Brain microvascular endothelial cell (primary cell): ENCODE measurements at regions not wholly inside any gene's neighbourhood (a gene's known extent, or its start where the extent isn't known, plus 50 kb on each side); places are given as distances from the start of the nearest gene placed in this dataset.

Experiments used
- DNase-seq: peaks from one replicate; pipeline ENCODE4 v3.0.0-alpha.2; 2020
- H3K27ac ChIP-seq: fragments of 250-450 bp; sonication (Bioruptor Pico); 2 replicates; pipeline ENCODE4 v1.5.1; 2020; ENCODE audit warnings: mild to moderate bottlenecking, moderate library complexity
- H3K27me3 ChIP-seq: fragments of 250-450 bp; sonication (Bioruptor Pico); replicated peaks from 2 replicates; pipeline ENCODE4 v1.5.1; 2020; ENCODE audit warnings: mild to moderate bottlenecking
- H3K36me3 ChIP-seq: fragments of 250-450 bp; sonication (Bioruptor Pico); replicated peaks from 2 replicates; pipeline ENCODE4 v1.5.1; 2020; ENCODE audit warnings: mild to moderate bottlenecking
- H3K4me3 ChIP-seq: 2 replicates; pipeline ENCODE4 v1.5.1; 2011; ENCODE audit warnings: low read depth, mild to moderate bottlenecking, control low read depth, low read length, moderate library complexity
- in situ Hi-C: cut with HindIII; loops from 2 replicates; pipeline ENCODE4 v1.10.0; 2017; ENCODE audit warnings: low sequenced_read_pairs, low pct_ligation_motif_present
- TF ChIP-seq, protein P1 (sequence below): IDR thresholded peaks from 2 replicates; pipeline ENCODE4 v1.5.1; 2011; ENCODE audit warnings: low read depth, mild to moderate bottlenecking, moderate library complexity, low read length, control low read depth, inconsistent platforms; ENCODE audit errors: missing control alignments

DNA sequence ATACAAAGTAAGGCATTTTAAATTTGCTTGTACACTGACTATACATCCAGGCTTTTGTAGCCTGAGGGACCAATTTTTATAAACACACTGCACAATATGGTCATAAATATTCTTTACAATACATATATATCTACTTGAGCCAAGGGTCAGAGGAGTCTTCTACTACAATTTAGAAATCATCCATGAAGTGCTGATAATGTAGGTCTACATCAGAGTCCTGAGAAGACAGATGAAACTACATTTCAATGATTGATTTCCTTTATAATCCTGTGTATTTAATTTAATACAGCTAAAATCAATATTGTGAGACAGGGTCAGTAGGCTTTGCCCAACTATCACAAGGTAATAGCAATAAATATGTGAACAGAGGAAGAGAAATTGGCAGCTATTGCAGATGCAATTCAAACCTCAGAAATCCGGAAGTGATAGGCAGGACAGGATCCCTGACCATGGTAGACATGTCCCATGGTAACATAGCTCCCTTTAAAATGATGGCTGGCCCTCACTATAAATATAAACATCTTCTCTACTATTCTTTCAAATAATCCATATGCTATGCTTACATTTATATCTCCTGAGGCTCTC lies 318.0 kb upstream of the POT1 start:
- Histone ChIP-seq H3K36me3 (no peaks in the 10 kb centered on the region), H3K27ac (no peak overlapping the region), H3K4me3 (no peak overlapping the region), H3K27me3 (no peaks in the 10 kb centered on the region)
- in situ Hi-C loops: no loop called here
- DNase-seq: no peak
- TF ChIP-seq, protein P1, sequence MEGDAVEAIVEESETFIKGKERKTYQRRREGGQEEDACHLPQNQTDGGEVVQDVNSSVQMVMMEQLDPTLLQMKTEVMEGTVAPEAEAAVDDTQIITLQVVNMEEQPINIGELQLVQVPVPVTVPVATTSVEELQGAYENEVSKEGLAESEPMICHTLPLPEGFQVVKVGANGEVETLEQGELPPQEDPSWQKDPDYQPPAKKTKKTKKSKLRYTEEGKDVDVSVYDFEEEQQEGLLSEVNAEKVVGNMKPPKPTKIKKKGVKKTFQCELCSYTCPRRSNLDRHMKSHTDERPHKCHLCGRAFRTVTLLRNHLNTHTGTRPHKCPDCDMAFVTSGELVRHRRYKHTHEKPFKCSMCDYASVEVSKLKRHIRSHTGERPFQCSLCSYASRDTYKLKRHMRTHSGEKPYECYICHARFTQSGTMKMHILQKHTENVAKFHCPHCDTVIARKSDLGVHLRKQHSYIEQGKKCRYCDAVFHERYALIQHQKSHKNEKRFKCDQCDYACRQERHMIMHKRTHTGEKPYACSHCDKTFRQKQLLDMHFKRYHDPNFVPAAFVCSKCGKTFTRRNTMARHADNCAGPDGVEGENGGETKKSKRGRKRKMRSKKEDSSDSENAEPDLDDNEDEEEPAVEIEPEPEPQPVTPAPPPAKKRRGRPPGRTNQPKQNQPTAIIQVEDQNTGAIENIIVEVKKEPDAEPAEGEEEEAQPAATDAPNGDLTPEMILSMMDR: no peak

DNA sequence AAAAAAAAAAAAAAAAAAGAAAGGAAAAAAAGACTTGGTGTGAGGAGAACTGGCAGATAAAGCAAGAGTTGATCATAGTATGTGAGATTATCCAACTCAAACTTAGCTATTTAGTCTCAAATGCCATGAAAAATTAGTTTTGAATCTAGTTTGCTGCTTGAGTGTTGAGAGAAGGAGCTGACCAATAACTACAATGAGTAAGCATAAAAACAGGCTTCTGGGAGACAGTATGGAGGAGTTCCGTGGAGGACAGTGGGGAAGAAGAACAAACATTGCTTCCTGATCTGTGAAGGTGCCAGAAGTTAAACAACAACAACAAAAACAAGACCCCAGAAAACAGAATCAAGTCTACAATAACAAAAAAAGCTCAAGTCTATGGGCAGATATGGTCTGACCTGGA lies 317.1 kb upstream of the POT1 start:
- Histone ChIP-seq H3K27me3 (no peaks in the 10 kb centered on the region), H3K36me3 (no peaks in the 10 kb centered on the region), H3K27ac (no peak overlapping the region), H3K4me3 (no peak overlapping the region)
- in situ Hi-C loops: no loop called here
- no peak for DNase-seq
- TF ChIP-seq, protein P1: no peak

GRCh38 chr7:125241548-125241947 lies 311.9 kb upstream of the POT1 start:
- no peaks in the 10 kb centered on the region for H3K36me3 ChIP-seq
- DNase-seq: no peak
- in situ Hi-C loops: no loop called here
- H3K4me3 ChIP-seq: no peak overlapping the region
- H3K27ac ChIP-seq: no peak overlapping the region
- H3K27me3 ChIP-seq: no peaks in the 10 kb centered on the region
- TF ChIP-seq, protein P1: no peak

GRCh38 chr7:125222596-125222995 lies 293.0 kb upstream of the POT1 start:
- TF ChIP-seq, protein P1: no peak
- no peak overlapping the region for H3K27ac ChIP-seq
- no peak for DNase-seq
- no peaks in the 10 kb centered on the region for H3K36me3 ChIP-seq
- no peaks in the 10 kb centered on the region for H3K27me3 ChIP-seq
- no peak overlapping the region for H3K4me3 ChIP-seq
- in situ Hi-C loops: no loop called here

DNA sequence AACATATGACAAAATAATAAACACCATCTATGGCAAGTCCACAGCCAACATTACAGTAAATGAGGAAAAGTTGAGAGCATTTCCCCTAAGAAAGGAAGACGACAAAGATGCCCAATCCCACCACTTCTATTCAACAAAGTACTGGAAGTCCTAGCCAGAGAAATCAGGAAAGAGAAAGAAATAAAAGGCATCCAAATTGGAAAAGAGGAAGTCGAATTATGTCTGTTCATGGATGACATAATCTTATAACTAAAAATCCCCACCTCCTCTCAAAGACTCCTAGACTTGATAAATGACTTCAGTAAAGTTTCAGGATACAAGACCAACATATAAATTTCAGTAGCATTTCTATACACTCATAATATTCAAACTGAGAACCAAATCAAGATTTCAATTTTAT lies 288.5 kb upstream of the POT1 start:
- H3K36me3 ChIP-seq: no peaks in the 10 kb centered on the region
- TF ChIP-seq, protein P1: no peak
- no peak for DNase-seq
- H3K27me3 ChIP-seq: no peaks in the 10 kb centered on the region
- H3K27ac ChIP-seq: no peak overlapping the region
- H3K4me3 ChIP-seq: no peak overlapping the region
- in situ Hi-C loops: no loop called here

DNA sequence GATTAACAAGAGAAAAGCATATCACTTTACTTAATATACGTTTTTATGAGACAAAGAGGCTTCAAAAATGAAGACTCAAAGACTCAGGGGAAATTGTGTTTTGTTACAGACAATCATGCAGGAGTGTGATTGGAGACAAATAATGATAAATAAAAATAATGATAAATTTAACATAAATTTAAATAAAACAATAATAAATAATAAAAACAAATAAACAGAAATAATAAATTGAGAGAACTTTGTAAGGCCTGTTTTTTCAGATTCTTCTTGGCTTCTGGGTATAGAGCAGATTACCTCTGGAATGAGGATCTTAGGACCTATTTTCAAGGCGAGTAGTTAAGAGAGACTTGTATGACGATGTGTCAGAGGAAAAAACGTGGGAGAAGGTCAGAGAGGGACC lies 271.4 kb upstream of the POT1 start:
- TF ChIP-seq, protein P1: no peak
- Histone ChIP-seq H3K36me3 (no peaks in the 10 kb centered on the region), H3K27me3 (no peaks in the 10 kb centered on the region), H3K4me3 (no peak overlapping the region), H3K27ac (no peak overlapping the region)
- no peak for DNase-seq
- in situ Hi-C loops: no loop called here
